ENCODE measurements at regions not wholly inside any gene's neighbourhood (a gene's known extent, or its start where the extent isn't known, plus 50 kb on each side); places are given as distances from the start of the nearest gene placed in this dataset.

DNA sequence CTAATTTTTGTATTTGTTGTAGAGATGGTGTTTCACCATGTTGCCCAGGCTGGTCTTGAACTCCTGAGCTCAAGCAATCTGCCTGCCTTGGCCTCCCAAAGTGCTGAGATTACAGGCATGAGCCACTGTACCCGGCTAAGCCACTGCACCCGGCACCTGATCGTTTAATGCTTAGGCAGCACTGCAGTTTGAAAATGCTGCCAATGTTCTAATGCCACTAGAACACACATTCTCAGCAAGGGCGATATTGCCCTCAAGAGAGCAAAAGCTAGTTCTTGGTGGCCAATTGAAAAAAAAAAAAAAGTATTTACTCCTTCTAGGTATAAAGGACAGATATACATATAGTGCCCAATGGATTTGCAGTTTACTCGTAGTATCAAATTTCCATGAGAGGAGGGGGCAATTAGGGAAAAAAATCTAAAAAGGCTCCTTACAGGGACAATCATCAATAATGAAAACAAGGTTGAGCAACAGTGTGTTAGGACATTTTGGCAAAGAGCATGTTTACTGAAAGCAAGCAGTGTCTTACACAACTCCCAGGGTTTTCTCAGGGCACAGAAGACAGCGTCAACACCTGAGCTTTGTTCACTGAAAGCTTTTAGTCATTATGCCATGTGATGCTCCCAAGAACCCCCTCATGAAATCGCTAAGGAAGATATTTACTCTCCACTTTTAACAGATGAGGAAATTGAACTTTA, 199.9 kb upstream of the PKDCC start:
- no peak for DNase-seq (ENCODE audit: low read depth in 2 of 2)

DNA sequence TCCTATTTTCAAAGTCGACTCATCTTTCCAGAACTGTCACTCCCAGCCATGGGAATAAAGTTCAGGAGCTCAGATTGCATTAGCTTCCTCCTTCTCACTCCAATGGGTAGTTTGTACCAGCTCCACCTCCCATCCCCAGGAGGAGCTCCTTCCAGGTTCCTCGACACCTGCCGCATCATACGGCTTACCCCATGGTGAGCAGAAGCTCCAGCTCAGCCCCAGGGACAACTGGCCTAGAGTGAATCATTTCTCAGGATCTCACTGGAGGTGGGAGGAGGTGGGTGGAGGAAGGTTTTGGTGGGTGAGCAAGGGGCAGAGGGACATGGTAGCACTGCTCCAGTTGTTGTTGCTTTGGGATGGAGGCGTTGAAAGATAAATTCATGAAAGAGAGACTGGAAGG, 196.3 kb upstream of the PKDCC start:
- DNase-seq (ENCODE audit: low read depth in 2 of 2): no peak

DNA sequence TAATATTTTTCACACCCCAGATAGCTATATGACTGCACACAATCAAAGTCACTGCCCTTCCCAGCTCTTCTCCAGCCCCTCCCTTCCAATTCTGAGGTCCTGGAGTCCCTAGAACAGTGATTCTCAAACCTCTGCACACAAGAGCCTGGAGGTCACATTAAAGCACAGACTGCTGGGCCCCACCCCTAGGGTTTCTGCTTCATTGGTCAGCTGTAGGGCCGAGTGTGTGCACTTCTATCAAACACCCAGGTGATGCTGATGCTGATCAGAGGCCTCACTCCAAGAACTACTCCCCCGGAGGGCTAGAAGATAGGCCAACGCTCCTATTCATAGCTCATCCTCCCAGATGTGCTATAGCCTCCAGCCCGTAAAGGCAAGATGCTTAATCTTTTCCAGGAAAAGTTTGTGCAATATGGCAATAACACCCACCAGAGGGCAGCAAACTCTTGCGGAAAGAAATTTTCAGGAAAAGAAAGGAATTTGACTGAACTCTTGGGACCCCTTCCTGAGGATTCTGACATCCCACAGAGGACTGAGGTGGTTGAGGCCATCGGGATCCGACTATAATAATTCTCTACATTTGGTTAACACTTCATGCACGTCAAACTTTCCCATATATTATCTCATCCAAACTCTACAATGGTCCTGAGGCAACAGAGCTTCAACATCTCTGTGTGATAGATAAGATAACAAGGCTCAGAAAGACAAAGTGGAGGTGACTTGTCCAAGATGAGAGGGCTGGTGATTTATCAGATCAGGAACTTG, 194.2 kb upstream of the PKDCC start:
- DNase-seq (ENCODE audit: low read depth in 2 of 2): no peak

DNA sequence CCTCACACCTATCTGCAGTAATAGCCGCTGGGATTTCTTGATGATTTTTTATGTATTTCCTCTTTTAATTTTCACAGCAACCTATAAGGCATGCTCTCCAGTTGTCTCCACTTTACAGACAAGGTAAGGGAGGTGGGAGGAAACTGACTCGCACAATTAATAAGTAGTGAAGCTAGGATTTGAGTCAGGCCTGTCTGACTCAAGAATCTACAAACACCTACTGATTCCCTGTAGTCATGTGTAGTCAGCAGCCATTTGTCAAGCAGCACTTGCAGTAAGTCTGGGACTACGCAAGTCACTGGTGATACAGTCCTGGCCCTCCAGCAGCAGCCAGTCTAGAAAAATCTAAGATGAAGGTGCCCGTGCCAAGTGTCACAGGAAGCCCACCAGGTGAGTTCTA, 193.6 kb upstream of the PKDCC start:
- DNase-seq (ENCODE audit: low read depth in 2 of 2): no peak

DNA sequence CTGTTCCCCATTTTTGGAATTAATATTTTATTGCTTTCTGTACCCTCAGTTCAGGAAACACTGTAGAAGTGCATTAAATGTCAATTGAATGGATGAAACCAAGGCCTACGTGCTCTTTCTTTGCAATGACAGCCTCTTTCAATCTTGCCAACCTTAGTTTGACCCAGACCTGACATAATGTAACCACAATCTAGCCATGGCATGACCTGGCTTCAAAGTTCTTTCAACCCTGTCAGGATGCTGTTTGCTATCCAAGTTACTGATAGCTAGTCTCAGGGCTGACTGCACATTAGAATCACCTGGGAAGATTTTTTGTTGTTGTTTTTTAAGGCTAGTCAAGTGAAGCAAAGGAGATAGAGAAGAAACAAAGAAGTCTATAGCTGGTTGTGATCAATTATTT, 190.9 kb upstream of the PKDCC start:
- no peak for DNase-seq (ENCODE audit: low read depth in 2 of 2)

DNA sequence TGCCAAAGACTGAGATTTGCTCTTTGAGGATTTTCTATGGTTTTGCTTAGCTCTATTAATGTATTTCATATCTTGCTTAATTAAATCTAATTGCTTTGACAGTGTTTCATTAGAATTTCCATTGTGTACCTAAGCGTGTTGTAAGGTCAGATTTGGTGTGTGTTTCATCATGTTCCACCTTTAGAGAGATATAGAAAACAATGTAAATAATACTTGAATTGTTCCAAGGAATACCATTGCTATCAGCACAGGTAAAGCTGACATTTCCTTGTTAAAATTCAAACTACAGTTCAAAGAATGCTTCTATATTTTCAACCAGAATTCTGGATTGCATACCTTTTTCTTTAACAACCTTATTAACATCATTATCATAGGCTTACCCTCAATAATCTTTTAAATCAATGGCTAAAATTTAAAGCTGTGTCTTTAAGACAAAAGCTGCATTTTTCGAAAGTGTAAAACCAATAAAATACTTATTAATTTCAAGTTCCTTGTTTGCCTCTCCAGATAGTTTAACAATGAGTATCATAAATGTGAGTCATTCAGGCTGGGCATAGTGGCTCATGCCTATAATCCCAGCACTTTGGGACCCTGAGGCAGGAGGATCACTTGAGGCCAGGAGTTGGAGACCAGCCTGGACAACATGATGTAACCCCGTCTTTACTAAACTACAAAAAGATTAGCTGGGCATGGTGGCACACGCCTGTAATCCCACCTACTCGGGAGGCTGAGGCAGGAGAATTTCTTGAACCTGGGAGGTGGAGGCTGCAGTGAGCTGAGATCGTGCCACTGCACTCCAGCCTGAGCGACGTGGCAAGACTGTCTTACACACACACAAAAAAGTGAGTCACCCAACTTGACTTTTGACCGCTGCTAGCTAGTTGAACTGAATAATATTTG, 188.0 kb upstream of the PKDCC start:
- DNase-seq (ENCODE audit: low read depth in 2 of 2): no peak

DNA sequence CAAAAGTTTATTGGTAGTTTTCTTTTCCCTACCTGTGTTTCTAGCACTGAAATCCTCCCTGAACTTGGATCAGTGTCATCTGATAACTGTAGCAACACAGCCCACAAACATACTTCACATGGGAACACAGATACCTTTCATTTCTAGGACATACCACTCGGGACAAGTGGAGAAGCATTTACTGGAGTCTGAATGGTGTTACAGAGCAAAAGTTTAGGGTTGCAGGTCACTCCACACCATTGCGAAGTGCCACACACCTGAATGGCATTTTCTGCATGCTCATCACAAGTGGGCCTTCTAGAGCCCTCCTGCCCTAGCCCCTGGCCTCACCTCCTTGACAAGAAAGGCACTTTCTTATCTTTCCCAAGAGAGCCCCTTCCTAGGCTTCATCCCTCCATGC, 184.8 kb upstream of the PKDCC start:
- no peak for DNase-seq (ENCODE audit: low read depth in 2 of 2)

DNA sequence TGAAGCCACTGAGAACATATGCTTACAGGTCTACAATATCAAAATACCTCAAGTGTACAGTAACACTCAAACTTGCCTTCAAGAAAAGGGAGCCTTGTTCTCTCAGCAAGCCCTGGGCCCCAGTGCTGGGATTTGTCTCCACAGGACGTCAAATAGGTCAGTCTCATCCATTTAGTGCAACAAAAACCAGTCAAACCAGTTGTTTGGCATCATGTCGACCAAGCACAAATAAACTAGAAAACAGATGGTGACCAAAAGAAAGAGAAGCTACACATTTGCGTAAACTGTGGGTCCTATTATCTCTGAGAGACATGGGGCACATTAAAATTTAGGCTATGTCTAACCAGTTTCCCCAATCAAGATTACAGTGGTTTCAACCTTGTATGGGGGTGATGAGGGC, 182.6 kb upstream of the PKDCC start:
- no peak for DNase-seq (ENCODE audit: low read depth in 2 of 2)

DNA sequence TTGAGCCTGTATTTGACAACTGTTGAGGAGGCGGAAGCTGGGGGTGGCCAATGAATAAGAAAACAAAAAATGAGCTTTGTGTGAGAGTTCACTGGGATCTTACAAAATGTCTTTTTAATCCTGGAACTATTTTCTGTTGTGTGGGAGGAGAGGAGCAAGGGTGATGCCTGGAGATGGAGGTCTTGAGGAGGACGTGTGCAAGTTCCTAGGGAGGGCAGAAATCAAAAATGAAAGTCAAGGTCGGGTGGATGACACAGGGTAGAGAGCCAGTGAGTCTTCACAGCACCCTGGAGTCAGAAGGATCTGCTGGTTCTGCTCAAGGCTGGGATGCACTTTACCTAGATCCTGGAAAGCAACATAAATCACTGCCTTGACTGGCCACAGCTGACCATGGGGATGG, 180.3 kb upstream of the PKDCC start:
- DNase-seq (ENCODE audit: low read depth in 2 of 2): no peak

DNA sequence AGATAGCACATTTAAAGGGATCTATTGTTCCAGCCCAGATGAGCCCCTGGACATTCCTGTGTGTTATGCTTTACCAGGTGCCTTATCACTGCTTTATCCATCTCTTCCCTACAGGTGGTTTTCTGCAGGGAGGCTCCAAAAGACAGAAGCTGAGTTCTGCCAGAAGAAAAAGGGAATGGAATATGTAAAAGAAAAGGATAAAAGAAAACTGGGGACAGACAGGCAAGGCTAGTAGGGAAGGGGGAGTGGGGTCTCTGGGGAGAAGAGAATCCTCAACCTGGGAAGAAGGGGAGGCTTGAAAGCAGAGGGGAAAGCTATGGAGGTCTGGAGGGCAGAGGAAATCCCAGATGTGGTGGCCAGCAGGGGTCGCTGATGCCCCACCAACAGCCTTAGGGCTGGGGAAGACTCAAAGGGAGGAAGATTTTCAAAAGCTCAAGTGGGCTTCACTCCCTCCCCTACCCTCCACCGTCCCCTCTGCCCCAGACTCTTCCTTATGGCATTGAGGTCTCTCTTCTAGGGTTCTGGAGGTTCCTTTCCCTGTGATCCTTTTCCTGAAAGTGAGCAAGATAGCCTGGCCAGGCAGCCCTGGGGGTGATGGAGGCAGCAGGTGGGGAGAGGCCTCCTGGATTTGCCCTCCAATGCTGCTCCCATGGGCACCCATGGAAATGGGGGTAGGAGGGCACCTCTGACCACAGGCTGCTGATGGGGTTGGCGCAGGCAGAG, 178.1 kb upstream of the PKDCC start:
- peak; percentile 38 to 65 for DNase-seq (ENCODE audit: low read depth in 2 of 2)

DNA sequence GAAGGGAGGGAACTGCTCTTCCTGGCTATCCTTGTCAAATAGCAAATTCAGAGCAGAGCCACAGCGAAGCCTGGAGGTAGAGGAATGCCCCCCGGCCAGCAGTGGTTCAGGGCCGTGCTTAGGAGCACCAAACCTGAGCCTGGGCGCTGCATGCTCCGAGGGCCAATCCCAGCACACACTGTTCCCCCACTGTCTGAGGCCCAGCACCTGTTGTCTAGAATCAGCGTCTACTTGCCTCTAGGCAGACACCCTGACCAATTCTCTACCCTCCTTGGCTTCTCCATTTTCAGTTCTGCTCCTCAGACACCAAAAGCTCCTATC, 177.6 kb upstream of the PKDCC start:
- no peak for DNase-seq (ENCODE audit: low read depth in 2 of 2)

DNA sequence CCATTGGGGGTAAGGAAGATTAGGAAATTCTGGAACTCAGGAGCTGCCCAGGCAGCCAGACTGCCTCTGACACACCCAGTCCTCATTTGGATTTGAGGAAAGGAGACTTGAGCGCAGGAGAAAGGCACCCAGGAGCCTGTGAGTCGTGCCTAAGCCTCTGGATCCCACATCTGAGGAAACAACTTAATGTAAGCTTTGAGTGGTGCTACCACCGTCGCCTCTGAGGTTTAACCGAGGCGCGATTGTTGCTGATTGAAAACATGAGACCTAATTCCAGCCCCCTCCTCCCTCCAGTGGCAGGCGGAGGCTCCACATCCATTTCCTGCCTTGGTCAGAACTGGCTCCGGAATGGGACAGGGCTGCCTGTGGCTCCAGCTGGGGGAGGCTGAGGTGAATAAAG, 176.7 kb upstream of the PKDCC start:
- no peak for DNase-seq (ENCODE audit: low read depth in 2 of 2)

DNA sequence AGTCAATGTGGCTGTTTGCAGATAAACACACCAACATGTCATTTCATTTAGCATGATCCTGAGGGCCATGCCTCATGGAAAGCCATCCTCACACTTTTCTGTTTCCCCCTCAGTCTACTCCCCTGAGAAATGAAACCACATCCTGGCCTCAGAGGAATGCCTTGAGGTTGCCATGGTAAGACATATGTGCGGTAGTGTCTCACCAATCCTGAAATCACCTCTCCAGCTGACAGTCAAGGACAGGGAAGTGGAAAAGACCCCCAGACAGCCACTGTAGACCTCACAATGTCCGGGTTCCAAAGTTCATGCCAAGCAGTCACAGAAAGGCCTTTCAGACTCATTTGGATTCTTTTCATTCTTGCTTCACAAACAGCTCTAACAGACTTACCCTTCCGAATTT, 175.2 kb upstream of the PKDCC start:
- DNase-seq (ENCODE audit: low read depth in 2 of 2): no peak

DNA sequence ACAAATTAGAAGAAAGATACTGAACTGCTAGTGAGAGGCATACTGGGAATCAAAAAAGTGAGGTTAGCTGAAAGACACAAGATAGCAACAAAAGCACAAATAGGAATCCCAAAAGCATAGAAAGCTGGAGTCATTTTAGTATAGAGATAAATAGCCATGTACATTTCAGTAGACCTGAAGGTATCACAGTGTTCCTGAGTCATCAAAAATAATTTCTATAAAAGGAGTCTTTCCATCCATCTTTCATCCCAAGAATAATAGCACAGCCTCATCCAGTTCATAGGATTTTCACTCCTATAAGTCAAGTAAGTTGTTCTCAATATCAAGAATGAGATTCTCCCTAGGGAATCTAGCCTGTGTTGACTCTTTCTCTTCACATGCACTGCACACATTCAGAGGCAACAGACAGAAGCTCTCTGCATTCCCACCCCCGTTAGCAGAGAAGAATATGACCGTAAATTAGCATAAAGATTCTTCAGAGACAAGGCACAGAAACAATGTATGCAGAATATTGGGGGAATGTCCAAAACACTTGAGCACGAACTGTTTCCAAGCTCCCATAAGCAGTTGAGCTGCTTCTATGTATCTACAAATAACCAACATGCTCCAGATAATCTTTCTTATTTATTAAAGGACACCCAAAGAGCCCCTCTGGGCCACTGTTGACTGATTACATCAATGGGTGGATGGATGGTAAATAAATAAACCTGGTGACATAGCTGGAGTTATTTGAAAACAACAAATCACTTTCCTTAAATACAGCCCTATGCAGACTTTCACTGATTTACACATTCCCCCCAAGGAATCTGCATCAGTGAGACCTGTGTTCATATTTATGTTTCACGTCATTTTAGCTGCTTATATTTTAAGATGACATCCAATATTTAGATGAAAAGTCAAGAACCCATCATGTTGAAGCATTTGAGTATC, 174.5 kb upstream of the PKDCC start:
- no peak for DNase-seq (ENCODE audit: low read depth in 2 of 2)

DNA sequence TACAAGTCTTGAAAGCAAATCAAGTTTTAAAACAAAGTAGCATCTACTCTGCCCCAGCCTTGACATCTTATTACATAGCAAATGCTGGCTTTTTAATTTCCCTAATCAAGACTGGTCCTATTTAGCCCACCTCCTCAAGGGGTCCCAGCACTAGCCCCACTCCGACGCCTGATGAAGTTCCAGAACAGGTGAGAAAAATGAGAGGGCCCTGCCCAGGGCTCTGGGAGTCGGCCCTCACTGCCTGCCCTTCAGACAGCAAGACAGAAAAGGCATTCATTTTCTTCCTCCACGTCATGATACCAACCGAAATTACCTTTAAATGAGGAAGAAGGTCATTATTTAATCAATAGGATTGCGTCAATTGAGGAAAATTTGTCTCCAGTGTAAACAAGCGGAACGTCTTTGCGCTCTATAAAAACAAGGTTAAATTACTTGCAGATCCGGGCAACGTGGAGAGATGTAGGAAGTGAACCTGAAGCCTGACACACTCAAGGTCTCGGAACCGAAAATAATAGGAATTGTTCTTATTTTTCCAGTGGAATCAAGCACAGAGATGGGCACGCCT, 170.6 kb upstream of the PKDCC start:
- no peak for DNase-seq (ENCODE audit: low read depth in 2 of 2)

DNA sequence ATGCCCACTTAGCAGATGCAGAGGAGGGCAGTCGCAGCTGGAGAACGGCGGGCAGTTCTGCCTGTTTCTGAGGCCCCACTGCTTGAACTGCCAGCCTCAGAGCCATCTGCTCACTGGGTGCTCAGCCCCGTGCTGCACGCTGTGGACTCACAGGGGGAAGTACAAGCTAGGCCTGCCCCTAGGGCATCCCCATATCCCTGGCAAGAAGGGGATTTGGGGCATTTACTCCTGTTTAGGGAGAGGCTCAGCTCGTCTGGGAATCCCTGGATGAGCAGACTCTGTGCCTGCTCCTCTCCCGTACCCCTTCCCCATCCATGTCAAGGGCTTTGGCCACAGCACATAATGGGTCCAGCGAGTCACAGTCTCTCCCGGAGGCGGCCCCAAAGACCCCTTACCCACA, 169.8 kb upstream of the PKDCC start:
- no peak for DNase-seq (ENCODE audit: low read depth in 2 of 2)

DNA sequence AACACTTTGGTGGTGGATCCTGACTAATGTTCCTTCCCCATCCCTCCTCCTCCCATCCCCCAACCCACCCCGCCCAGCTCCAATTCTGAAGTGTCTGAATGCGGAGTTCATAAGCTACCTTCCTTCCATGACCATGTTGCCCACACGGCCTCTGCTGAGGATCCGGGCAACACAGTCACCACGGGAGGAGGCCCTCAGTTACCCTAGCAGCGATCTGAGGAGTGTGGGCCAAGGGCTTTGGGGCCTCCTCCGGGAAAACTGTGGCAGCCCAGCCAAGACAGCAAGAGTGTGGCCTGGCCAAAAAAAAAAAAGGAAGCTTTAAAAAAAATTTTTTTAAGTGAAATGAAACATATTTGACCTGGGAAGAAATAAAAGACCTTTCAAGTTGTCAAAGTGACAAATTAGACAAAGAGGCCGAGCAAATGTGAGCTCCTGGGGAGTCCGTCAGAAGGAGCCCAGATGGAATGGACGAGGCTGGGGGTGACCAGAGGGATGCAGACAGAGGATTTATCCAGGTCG, 169.0 kb upstream of the PKDCC start:
- DNase-seq (ENCODE audit: low read depth in 2 of 2): no peak

DNA sequence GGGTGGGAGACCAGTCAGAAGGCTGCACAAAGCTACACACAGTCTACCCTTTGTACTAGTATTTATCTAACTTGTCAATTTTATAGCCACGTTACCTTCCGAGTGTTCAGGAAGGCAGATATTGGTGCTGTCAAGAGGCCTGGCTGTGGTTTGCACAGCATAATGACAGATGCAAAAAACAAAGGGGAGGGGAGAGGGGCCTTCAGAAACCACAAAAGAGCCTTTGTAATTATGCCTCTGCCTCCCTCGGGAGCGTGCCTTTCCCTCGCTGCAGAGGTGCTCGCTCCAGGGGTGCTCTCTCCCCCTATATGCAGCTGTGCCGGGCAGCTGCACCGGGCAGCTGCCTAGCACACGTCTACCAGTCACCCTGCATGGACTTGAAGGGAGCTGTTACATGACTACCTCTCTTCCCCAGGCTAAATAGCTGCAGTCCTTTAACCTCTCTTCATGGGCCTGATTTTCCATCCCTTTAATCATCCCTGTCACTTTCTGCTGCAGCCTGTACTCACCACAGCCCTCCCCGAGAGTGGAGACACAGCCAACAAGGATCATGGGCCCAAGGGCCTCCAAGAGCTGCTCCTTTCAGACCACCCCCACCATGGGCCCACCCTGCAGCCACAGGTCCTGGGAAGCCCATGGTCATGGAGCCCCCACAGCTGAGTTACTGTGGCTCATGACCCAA, 168.4 kb upstream of the PKDCC start:
- DNase-seq (ENCODE audit: low read depth in 2 of 2): no peak

DNA sequence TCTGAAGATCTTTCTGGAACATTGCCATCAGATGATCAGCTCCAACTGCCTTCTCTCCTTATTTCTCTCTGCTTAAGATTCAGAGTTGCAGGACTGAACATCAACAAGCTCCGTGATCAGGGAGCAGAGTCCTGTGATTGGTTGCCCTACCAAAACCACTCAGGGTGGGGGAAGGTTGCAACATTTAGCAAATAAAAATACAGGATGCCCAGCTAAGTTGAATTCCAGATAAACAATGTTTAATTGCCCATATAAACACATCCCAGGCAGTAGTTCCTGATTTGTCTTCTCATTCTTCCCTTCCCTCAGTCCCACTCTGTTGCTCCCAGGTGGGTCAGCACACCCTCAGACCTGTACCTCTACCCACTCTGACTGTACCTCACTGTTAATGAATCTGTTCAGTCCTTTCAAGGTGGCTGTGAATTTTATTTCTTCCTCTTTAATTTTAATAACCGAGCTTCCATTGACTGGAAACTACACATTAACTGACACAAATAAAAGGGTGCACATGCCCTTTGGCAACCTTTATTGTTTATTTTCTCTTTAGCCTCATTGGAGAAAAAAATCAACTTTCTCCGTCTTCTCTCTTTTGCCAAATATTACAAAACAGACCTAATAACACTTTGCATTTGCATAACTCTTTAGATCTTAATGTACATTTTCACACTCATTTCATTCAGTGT, 167.1 kb upstream of the PKDCC start:
- DNase-seq (ENCODE audit: low read depth in 2 of 2): no peak
